H1 (cell line): ENCODE measurements at regions not wholly inside any gene's neighbourhood (a gene's known extent, or its start where the extent isn't known, plus 50 kb on each side); places are given as distances from the start of the nearest gene placed in this dataset.

Experiments used
- CTCF ChIA-PET: fragments of 300-600 bp; sonication (Branson Sonifier 250); formaldehyde crosslinking; loops from one replicate; lab custom pipeline; 2021; ENCODE audit not compliant: partially characterized antibody; lab: Charles Lee
- POLR2A ChIA-PET: fragments of 300-600 bp; sonication (Branson Sonifier 250); formaldehyde crosslinking; loops from one replicate; lab custom pipeline; 2021; ENCODE audit warnings: inconsistent platforms; ENCODE audit not compliant: partially characterized antibody; lab: Charles Lee
- DNase-seq, 2 experiments: peaks; one replicate each; pipeline versions ENCODE4 v3.0.0 to v3.0.0-alpha.2; 2010 to 2022; ENCODE audit warnings: low spot score in 2 of 2, low read depth in 1 of 2, mixed read lengths in 1 of 2
- FAIRE-seq: peaks from 2 replicates; lab custom pipeline; 2011; peaks lifted over from hg19 to GRCh38; lab: Jason Lieb, UNC
- H2AFZ ChIP-seq: 2 replicates; pipeline ENCODE4 v1.8.1; 2012; ENCODE audit warnings: low read length, inconsistent platforms
- H2AK5ac ChIP-seq: 2 replicates; pipeline ENCODE4 v1.6.1; 2013; ENCODE audit warnings: low read depth, low read length
- H2BK120ac ChIP-seq: replicated peaks from 2 replicates; pipeline ENCODE3; 2013; ENCODE audit warnings: low read depth, low read length, inconsistent platforms
- H2BK12ac ChIP-seq: 2 replicates; pipeline ENCODE4 v1.6.1; 2013; ENCODE audit warnings: low read depth, low read length
- H2BK15ac ChIP-seq: 2 replicates; pipeline ENCODE4 v1.6.1; 2013; ENCODE audit warnings: low read length
- H2BK20ac ChIP-seq: 2 replicates; pipeline ENCODE4 v1.6.1; 2013; ENCODE audit warnings: low read length
- H2BK5ac ChIP-seq: 2 replicates; pipeline ENCODE4 v1.6.1; 2013; ENCODE audit warnings: low read depth, low read length
- H3K14ac ChIP-seq: 2 replicates; pipeline ENCODE4 v1.6.1; 2013; ENCODE audit warnings: inconsistent platforms; ENCODE audit not compliant: insufficient read length
- H3K18ac ChIP-seq: 2 replicates; pipeline ENCODE4 v1.6.1; 2013; ENCODE audit warnings: low read length; ENCODE audit errors: extremely low read depth
- H3K23ac ChIP-seq: 2 replicates; pipeline ENCODE4 v1.6.1; 2013; ENCODE audit warnings: inconsistent platforms; ENCODE audit not compliant: insufficient read length
- H3K23me2 ChIP-seq: 2 replicates; pipeline ENCODE4 v1.6.1; 2013; ENCODE audit warnings: low read depth, low read length
- H3K27ac ChIP-seq: 2 replicates; pipeline ENCODE4 v1.6.1; 2011; ENCODE audit warnings: low read depth, low read length, inconsistent platforms
- H3K27me3 ChIP-seq, 4 experiments: replicated peaks in 1 of 4; 1 replicate in 1 of 4; 2 replicates in 3 of 4; pipeline versions ENCODE4 v1.6.1 to v1.8.1; 2011 to 2013; ENCODE audit warnings: low read length in 3 of 4, mild to moderate bottlenecking in 3 of 4, inconsistent platforms in 2 of 4, mixed read lengths in 2 of 4, moderate library complexity in 1 of 4; ENCODE audit not compliant: control insufficient read depth in 3 of 4, insufficient read depth in 3 of 4; ENCODE audit errors: extremely low read depth in 1 of 4
- H3K36me3 ChIP-seq, 4 experiments: 2 replicates each; pipeline versions ENCODE4 v1.6.1 to v1.8.1; 2011 to 2013; ENCODE audit warnings: mild to moderate bottlenecking in 4 of 4, low read length in 3 of 4, moderate library complexity in 2 of 4, control low read depth in 1 of 4, inconsistent platforms in 1 of 4; ENCODE audit not compliant: insufficient read depth in 4 of 4, control insufficient read depth in 2 of 4
- H3K4ac ChIP-seq: replicated peaks from 2 replicates; pipeline ENCODE3; 2013; ENCODE audit warnings: low read length, low read depth, mixed read lengths, inconsistent platforms; ENCODE audit not compliant: insufficient read length
- H3K4me1 ChIP-seq, 4 experiments: replicated peaks in 1 of 4; 1 replicate in 1 of 4; 2 replicates in 3 of 4; pipeline versions ENCODE4 v1.6.1 to v1.8.1; 2011 to 2013; ENCODE audit warnings: low read length in 3 of 4, inconsistent platforms in 2 of 4, mixed read lengths in 1 of 4; ENCODE audit not compliant: insufficient read depth in 4 of 4, control insufficient read depth in 3 of 4
- H3K4me2 ChIP-seq, 2 experiments: 2 replicates each; pipeline versions ENCODE4 v1.6.1 to v1.8.1; 2011 to 2013; ENCODE audit warnings: low read depth in 2 of 2, low read length in 2 of 2, control low read depth in 1 of 2, inconsistent platforms in 1 of 2, mild to moderate bottlenecking in 1 of 2; ENCODE audit not compliant: insufficient read depth in 1 of 2
- H3K4me3 ChIP-seq, 4 experiments: fragments of 200-600, 300-600 bp in 1 of 4; sonication (generic), shearing (Covaris generic), sonication (Bioruptor Twin) in 1 of 4; 2 replicates each; pipeline versions ENCODE4 v1.5.1 to v1.8.1; 2011 to 2016; ENCODE audit warnings: low read length in 4 of 4, low read depth in 3 of 4, control low read depth in 2 of 4, inconsistent platforms in 2 of 4, mild to moderate bottlenecking in 2 of 4, mixed read lengths in 1 of 4, moderate library complexity in 1 of 4; ENCODE audit not compliant: insufficient read depth in 2 of 4; ENCODE audit errors: extremely low read depth in 1 of 4
- H3K56ac ChIP-seq: replicated peaks from 2 replicates; pipeline ENCODE3; 2013; ENCODE audit warnings: low read depth, mild to moderate bottlenecking, mixed read lengths, low read length, inconsistent platforms; ENCODE audit not compliant: insufficient read length
- H3K79me1 ChIP-seq: 2 replicates; pipeline ENCODE4 v1.6.1; 2013; ENCODE audit warnings: low read depth, low read length, control low read depth
- H3K79me2 ChIP-seq, 2 experiments: 2 replicates each; pipeline versions ENCODE4 v1.6.1 to v1.8.1; 2012 to 2013; ENCODE audit warnings: low read length in 2 of 2, mild to moderate bottlenecking in 2 of 2, inconsistent platforms in 1 of 2; ENCODE audit not compliant: insufficient read depth in 2 of 2, control insufficient read depth in 1 of 2
- H3K9ac ChIP-seq, 4 experiments: replicated peaks in 1 of 4; 1 replicate in 1 of 4; 2 replicates in 3 of 4; pipeline versions ENCODE4 v1.6.1 to v1.8.1; 2011 to 2013; ENCODE audit warnings: low read depth in 3 of 4, low read length in 3 of 4, control low read depth in 2 of 4, mild to moderate bottlenecking in 2 of 4, moderate library complexity in 2 of 4, inconsistent platforms in 1 of 4; ENCODE audit errors: extremely low read depth in 1 of 4
- H3K9me3 ChIP-seq, 2 experiments: 2 replicates each; pipeline versions ENCODE4 v1.6.1 to v1.8.1; 2012 to 2013; ENCODE audit warnings: mild to moderate bottlenecking in 2 of 2, moderate library complexity in 2 of 2, control low read depth in 1 of 2, inconsistent platforms in 1 of 2, low read depth in 1 of 2, low read length in 1 of 2, mixed read lengths in 1 of 2; ENCODE audit not compliant: insufficient read depth in 2 of 2
- H4K20me1 ChIP-seq, 2 experiments: replicated peaks in 1 of 2; 2 replicates each; pipeline versions ENCODE3 to v1.8.1; 2011 to 2013; ENCODE audit warnings: inconsistent platforms in 2 of 2, low read length in 2 of 2, mild to moderate bottlenecking in 1 of 2; ENCODE audit not compliant: insufficient read depth in 2 of 2, control insufficient read depth in 1 of 2
- H4K5ac ChIP-seq: 2 replicates; pipeline ENCODE4 v1.6.1; 2013; ENCODE audit warnings: low read length, low read depth, mixed read lengths, inconsistent platforms; ENCODE audit not compliant: insufficient read length
- H4K8ac ChIP-seq: 2 replicates; pipeline ENCODE4 v1.8.0; 2013; ENCODE audit warnings: mild to moderate bottlenecking, moderate library complexity, low read length, inconsistent platforms; ENCODE audit not compliant: insufficient read depth; ENCODE audit errors: extremely low read depth
- H4K91ac ChIP-seq: replicated peaks from 2 replicates; pipeline ENCODE3; 2013; ENCODE audit warnings: low read length, mixed read lengths, inconsistent platforms; ENCODE audit not compliant: insufficient read length
- ASH2L ChIP-seq: fragments of 200-600, 300-600 bp; sonication (generic); IDR thresholded peaks from one replicate; pipeline ENCODE4 v1.7.1; 2017; ENCODE audit warnings: low read length
- EP300 ChIP-seq, 2 experiments: IDR thresholded peaks; 1 replicate in 1 of 2; 2 replicates in 1 of 2; pipeline ENCODE4 v1.6.1; 2011 to 2012; ENCODE audit warnings: low read depth in 2 of 2, low read length in 2 of 2, mild to moderate bottlenecking in 2 of 2, borderline replicate concordance in 1 of 2, inconsistent platforms in 1 of 2, moderate library complexity in 1 of 2
- GABPA ChIP-seq: IDR thresholded peaks from 2 replicates; pipeline ENCODE4 v1.6.1; 2011; ENCODE audit warnings: mild to moderate bottlenecking, low read length, moderate library complexity, borderline replicate concordance; ENCODE audit not compliant: insufficient read depth
- KDM4A ChIP-seq: IDR thresholded peaks from one replicate; pipeline ENCODE4 v1.7.1; 2012; ENCODE audit warnings: low read depth, mild to moderate bottlenecking, moderate library complexity, low read length, inconsistent platforms; ENCODE audit not compliant: severe bottlenecking
- SIRT6 ChIP-seq: IDR thresholded peaks from one replicate; pipeline ENCODE4 v1.7.1; 2012; ENCODE audit warnings: low read length, inconsistent platforms
- ZNF274 ChIP-seq: IDR thresholded peaks from 2 replicates; pipeline ENCODE4 v1.7.0; 2012; ENCODE audit warnings: low read length, borderline replicate concordance; ENCODE audit errors: extremely low read depth
- WGBS, 2 experiments: shearing (Covaris generic) in 1 of 2; methylation state at CpG; one replicate each; pipeline versions ENCODE4 v1.1.6 to v1.1.7; 2013 to 2015; ENCODE audit warnings: low lambda C conversion rate in 2 of 2, mixed read lengths in 2 of 2, inconsistent platforms in 1 of 2, low coverage in 1 of 2, missing lambda C conversion rate in 1 of 2; ENCODE audit not compliant: insufficient replicate concordance in 2 of 2, insufficient coverage in 1 of 2, insufficient read length in 1 of 2; ENCODE audit errors: extremely low coverage in 1 of 2, missing lambda C conversion rate in 1 of 2; 5-methylcytosine and 5-hydroxymethylcytosine counted together

- Histone ChIP-seq H4K20me1 (no peaks in the 10 kb centered on the region), H3K9me3 (0 out of 4 replicates have a peak, but pooled peaks cover 0 to 3% of the 10 kb centered on the region in 2 experiments), H2AFZ (no peak overlapping the region), H3K23ac (no peak overlapping the region), H3K9ac (no peak overlapping the region), H4K8ac (no peak overlapping the region), H4K91ac (no peak overlapping the region), H3K27me3 (no peaks in the 10 kb centered on the region), H3K27ac (no peak overlapping the region), H2BK120ac (no peak overlapping the region), H3K4me1 (no peaks in the 10 kb centered on the region), H3K79me1 (no peaks in the 10 kb centered on the region), H2AK5ac (no peak overlapping the region), H3K4ac (no peak overlapping the region), H3K4me2 (no peak overlapping the region), H3K79me2 (no peaks in the 10 kb centered on the region), H3K18ac (no peak overlapping the region), H3K14ac (no peak overlapping the region), H4K5ac (no peak overlapping the region), H3K36me3 (no peaks in the 10 kb centered on the region), H3K56ac (no peak overlapping the region), H2BK5ac (no peak overlapping the region), H3K4me3 (no peak overlapping the region), H2BK20ac (no peak overlapping the region), H3K23me2 (no peaks in the 10 kb centered on the region), H2BK12ac (no peak overlapping the region), H2BK15ac (no peak overlapping the region)
- no peak for TF ChIP-seq ASH2L
- TF ChIP-seq KDM4A = no peak
- TF ChIP-seq SIRT6 = no peak
- TF ChIP-seq EP300 (IDR thresholded peaks at IDR 0.05; ENCODE audit: borderline replicate concordance in 1 of 2, low read depth in 2 of 2, low read length in 2 of 2) = no peak
- no peak for TF ChIP-seq ZNF274
- no peak for TF ChIP-seq GABPA
- 92% methylated on average over 1 of the region's 1 CpG; no CpG with 5 or more reads in 1 of the 2 experiments for WGBS, 2 experiments
- CTCF ChIA-PET = no interaction called here
- POLR2A ChIA-PET = no interaction called here
- FAIRE-seq (no peak), DNase-seq (no peak)
Measured at GRCh38 chr2:146207417-146207816, 1637.4 kb upstream of the ACVR2A start.
